NB4 (cell line): ENCODE measurements at regions not wholly inside any gene's neighbourhood (a gene's known extent, or its start where the extent isn't known, plus 50 kb on each side); places are given as distances from the start of the nearest gene placed in this dataset.

Source experiments
- DNase-seq: peaks from one replicate; pipeline ENCODE4 v3.0.0; 2010; ENCODE audit warnings: low read depth
- H3K4me3 ChIP-seq: one replicate; pipeline ENCODE4 v1.5.1; 2011; ENCODE audit warnings: mild to moderate bottlenecking, low read depth, low read length, moderate library complexity
- CTCF ChIP-seq: IDR thresholded peaks from one replicate; pipeline ENCODE4 v1.5.1; 2012; ENCODE audit warnings: low read depth, low read length
- MAX ChIP-seq: IDR thresholded peaks from 2 replicates; pipeline ENCODE4 v1.6.1; 2011; ENCODE audit warnings: low read depth, low read length
- MYC ChIP-seq: IDR thresholded peaks from 2 replicates; pipeline ENCODE4 v1.6.1; 2011; ENCODE audit warnings: low read depth, low read length
- POLR2A ChIP-seq: IDR thresholded peaks from 2 replicates; pipeline ENCODE4 v1.6.1; 2011; ENCODE audit warnings: mild to moderate bottlenecking; ENCODE audit not compliant: insufficient read length; ENCODE audit errors: extremely low read depth

GRCh38 chr1:71166178-71167173 is 85.6 kb upstream of the ZRANB2 start:
- DNase-seq, result no peak
- no peak overlapping the region for H3K4me3 ChIP-seq
- no peak for TF ChIP-seq POLR2A

GRCh38 chr1:71157715-71158114 is 76.9 kb upstream of the ZRANB2 start:
- no peak for TF ChIP-seq POLR2A
- TF ChIP-seq MAX, result no peak
- no peak for TF ChIP-seq CTCF
- TF ChIP-seq MYC, result no peak
- DNase-seq, result no peak
- H3K4me3 ChIP-seq, result no peak overlapping the region

- no peak for DNase-seq
- TF ChIP-seq POLR2A, result no peak
- no peak for TF ChIP-seq CTCF
- no peak overlapping the region for H3K4me3 ChIP-seq
Observed at GRCh38 chr1:71157151-71157550, 76.3 kb upstream of the ZRANB2 start.

- H3K4me3 ChIP-seq, result no peak overlapping the region
- DNase-seq, result no peak
- no peak for TF ChIP-seq MAX
- no peak for TF ChIP-seq POLR2A
- TF ChIP-seq CTCF, result no peak
- no peak for TF ChIP-seq MYC
Observed at GRCh38 chr1:71156590-71156989, 75.8 kb upstream of the ZRANB2 start.

GRCh38 chr1:71154429-71154828 is 73.6 kb upstream of the ZRANB2 start:
- no peak for TF ChIP-seq CTCF
- no peak for TF ChIP-seq MAX
- no peak for TF ChIP-seq POLR2A
- TF ChIP-seq MYC, result no peak
- DNase-seq, result no peak
- H3K4me3 ChIP-seq, result no peak overlapping the region

- H3K4me3 ChIP-seq, result no peak overlapping the region
- DNase-seq, result no peak
- TF ChIP-seq MAX (no peak), CTCF (no peak), MYC (no peak), POLR2A (no peak)
Observed at GRCh38 chr1:71153826-71154225, 73.0 kb upstream of the ZRANB2 start.
